Glutamatergic neuron (in vitro differentiated cells): ENCODE measurements at regions not wholly inside any gene's neighbourhood (a gene's known extent, or its start where the extent isn't known, plus 50 kb on each side); places are given as distances from the start of the nearest gene placed in this dataset.
"Not testable (repeated sequence)": the region's sequence is repeated elsewhere in the genome, so short reads cannot be mapped to it uniquely, and the experiment has no call there.

Experiments used
- DNase-seq: peaks from one replicate; pipeline ENCODE4 v3.0.0; 2022
- H3K27ac Mint-ChIP-seq: one replicate; pipeline ENCODE4 v1.8.0; 2020; ENCODE audit warnings: mild to moderate bottlenecking, mixed read lengths, inconsistent platforms; ENCODE audit not compliant: unreplicated experiment
- H3K27me3 Mint-ChIP-seq: one replicate; pipeline ENCODE4 v1.8.0; 2020; ENCODE audit warnings: mild to moderate bottlenecking, moderate library complexity, mixed read lengths, inconsistent platforms; ENCODE audit not compliant: unreplicated experiment
- H3K36me3 Mint-ChIP-seq: one replicate; pipeline ENCODE4 v1.8.0; 2020; ENCODE audit warnings: mild to moderate bottlenecking, mixed read lengths, inconsistent platforms; ENCODE audit not compliant: unreplicated experiment
- H3K4me1 Mint-ChIP-seq: one replicate; pipeline ENCODE4 v1.8.0; 2020; ENCODE audit warnings: mild to moderate bottlenecking, low read depth, mixed read lengths, inconsistent platforms; ENCODE audit not compliant: unreplicated experiment
- H3K4me3 Mint-ChIP-seq: one replicate; pipeline ENCODE4 v1.8.0; 2020; ENCODE audit warnings: mild to moderate bottlenecking, mixed read lengths, inconsistent platforms; ENCODE audit not compliant: unreplicated experiment
- H3K9me3 Mint-ChIP-seq: one replicate; pipeline ENCODE4 v1.8.0; 2020; ENCODE audit warnings: mild to moderate bottlenecking, moderate library complexity, mixed read lengths, inconsistent platforms; ENCODE audit not compliant: unreplicated experiment
- TF ChIP-seq, protein P1 (sequence below): fragments of 200-600 bp; sonication (generic); IDR thresholded peaks from one replicate; pipeline ENCODE4 v1.5.0; 2021; ENCODE audit not compliant: partially characterized antibody, unreplicated experiment

DNA sequence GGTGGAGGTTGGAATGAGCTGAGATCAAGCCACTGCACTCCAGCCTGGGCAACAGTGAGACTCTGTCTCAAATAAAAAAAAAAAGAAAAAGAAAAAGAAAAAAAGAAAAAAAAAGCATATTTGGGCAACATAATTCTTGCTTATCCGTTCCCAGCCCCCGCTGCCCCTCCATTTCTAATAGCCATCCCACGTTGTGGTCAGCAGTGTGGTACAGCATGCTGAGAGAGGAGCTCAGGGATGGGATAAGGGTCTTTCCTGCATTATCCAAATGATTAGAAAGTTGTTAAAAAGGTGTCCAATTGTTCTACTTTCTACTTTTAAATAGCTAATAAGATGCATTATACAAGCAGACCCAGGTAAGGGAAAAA, 104.9 kb upstream of the ZNF92 start:
- peak overlapping the region; percentile 85 for H3K27ac Mint-ChIP-seq
- DNase-seq, result no peak
- H3K27me3 Mint-ChIP-seq, result peaks cover 5% of the 10 kb centered on the region
- peak overlapping the region; percentile 95 for H3K4me3 Mint-ChIP-seq
- H3K36me3 Mint-ChIP-seq, result peaks cover 7% of the 10 kb centered on the region
- peaks cover 12% of the 10 kb centered on the region for H3K4me1 Mint-ChIP-seq
- TF ChIP-seq, protein P1, sequence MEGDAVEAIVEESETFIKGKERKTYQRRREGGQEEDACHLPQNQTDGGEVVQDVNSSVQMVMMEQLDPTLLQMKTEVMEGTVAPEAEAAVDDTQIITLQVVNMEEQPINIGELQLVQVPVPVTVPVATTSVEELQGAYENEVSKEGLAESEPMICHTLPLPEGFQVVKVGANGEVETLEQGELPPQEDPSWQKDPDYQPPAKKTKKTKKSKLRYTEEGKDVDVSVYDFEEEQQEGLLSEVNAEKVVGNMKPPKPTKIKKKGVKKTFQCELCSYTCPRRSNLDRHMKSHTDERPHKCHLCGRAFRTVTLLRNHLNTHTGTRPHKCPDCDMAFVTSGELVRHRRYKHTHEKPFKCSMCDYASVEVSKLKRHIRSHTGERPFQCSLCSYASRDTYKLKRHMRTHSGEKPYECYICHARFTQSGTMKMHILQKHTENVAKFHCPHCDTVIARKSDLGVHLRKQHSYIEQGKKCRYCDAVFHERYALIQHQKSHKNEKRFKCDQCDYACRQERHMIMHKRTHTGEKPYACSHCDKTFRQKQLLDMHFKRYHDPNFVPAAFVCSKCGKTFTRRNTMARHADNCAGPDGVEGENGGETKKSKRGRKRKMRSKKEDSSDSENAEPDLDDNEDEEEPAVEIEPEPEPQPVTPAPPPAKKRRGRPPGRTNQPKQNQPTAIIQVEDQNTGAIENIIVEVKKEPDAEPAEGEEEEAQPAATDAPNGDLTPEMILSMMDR, result no peak
- peaks cover 6% of the 10 kb centered on the region for H3K9me3 Mint-ChIP-seq

DNA sequence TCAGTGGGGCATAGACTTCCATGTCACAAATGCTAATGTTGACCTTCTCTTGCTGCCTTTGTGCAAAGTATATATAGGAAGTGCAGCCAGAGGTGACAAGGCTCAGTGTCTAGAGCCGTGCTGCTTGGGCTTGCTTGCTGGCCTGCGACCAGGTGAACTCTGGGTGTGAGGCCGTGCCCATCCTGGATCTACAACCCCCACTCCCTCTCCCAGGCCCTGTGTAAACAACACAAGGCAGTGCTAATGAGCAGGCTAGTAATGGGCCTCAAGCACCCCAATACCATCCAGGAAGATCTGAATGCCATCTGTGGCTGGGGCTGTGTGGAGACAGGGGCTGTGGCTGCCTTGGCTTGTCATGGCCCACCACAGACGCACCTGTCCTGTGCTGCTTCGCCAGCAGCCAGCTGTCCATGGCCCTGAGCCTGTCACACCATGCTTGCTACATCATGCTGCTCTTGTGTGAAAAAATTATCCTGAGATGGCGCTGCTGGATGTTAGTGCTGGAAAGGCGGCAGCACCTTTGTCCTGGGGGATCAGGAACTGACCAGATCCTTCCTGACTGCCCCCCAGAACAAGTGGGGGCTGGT, 107.6 kb upstream of the ZNF92 start:
- no peak for DNase-seq
- TF ChIP-seq, protein P1, result no peak
- no peak overlapping the region for H3K4me3 Mint-ChIP-seq
- H3K27me3 Mint-ChIP-seq, result peaks cover 9% of the 10 kb centered on the region
- peaks cover 19% of the 10 kb centered on the region for H3K4me1 Mint-ChIP-seq
- peaks cover 6% of the 10 kb centered on the region for H3K9me3 Mint-ChIP-seq
- no peaks in the 10 kb centered on the region for H3K36me3 Mint-ChIP-seq
- H3K27ac Mint-ChIP-seq, result no peak overlapping the region

DNA sequence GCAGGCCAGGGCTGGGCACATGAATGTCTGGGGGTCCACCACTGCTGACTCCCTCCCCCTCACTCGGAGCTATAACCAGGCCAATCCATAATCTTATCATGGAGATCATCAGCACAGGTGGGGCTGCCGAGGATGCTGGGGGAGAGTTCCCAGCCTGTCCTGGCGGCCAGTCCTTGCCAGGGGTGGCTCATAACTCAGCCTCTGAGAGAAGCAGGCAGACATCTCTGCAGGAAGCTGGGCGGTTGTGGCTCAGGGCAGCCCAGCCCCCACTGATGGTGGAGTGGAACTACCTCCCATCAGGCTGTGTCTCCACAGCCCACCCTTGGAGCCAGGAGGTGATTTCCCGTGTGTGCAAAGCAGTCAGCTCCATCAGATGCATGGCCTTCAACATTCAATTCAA, 109.4 kb upstream of the ZNF92 start:
- DNase-seq, result no peak
- no peak overlapping the region for H3K4me3 Mint-ChIP-seq
- no peak overlapping the region for H3K27ac Mint-ChIP-seq
- H3K4me1 Mint-ChIP-seq, result peaks cover 22% of the 10 kb centered on the region
- no peaks in the 10 kb centered on the region for H3K36me3 Mint-ChIP-seq
- peaks cover 9% of the 10 kb centered on the region for H3K27me3 Mint-ChIP-seq
- TF ChIP-seq, protein P1, result no peak
- peaks cover 6% of the 10 kb centered on the region for H3K9me3 Mint-ChIP-seq

DNA sequence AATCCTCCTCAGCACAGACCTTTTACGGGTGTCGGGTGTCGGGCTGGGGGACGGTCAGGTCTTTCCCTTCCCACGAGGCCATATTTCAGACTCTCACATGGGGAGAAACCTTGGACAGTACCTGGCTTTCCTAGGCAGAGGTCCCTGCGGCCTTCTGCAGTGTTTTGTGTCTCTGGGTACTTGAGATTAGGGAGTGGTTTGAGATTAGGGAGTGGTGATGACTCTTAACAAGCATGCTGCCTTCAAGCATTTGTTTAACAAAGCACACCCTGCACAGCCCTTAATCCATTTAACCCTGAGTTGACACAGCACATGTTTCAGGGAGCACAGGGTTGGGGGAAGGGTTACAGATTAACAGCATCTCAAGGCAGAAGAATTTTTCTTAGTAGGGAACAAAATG, 113.0 kb upstream of the ZNF92 start:
- H3K36me3 Mint-ChIP-seq, H3K4me3 Mint-ChIP-seq, DNase-seq, H3K9me3 Mint-ChIP-seq, H3K27me3 Mint-ChIP-seq, H3K4me1 Mint-ChIP-seq: not testable (repeated sequence)
- peak overlapping the region; percentile 94 for H3K27ac Mint-ChIP-seq

DNA sequence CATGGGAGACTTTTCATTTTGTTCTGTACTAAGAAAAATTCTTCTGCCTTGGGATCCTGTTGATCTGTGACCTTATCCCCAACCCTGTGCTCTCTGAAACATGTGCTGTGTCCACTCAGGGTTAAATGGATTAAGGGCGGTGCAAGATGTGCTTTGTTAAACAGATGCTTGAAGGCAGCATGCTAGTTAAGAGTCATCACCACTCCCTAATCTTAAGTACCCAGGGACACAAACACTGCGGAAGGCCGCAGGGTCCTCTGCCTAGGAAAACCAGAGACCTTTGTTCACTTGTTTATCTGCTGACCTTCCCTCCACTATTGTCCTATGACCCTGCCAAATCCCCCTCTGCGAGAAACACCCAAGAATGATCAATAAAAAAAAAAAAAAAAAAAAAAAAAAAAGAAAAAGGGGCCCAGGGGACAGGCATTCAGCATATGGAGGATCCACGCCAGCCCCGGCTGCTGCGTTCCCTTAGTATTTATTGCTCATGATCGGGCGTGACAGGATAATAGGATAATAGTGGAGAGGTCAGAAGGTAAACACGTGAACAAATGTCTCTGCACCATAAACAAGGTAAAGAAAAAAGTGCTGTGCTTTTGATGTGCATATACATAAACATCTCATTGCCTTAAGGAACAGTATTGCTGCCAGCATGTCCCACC, 113.7 kb upstream of the ZNF92 start:
- H3K36me3 Mint-ChIP-seq, H3K4me1 Mint-ChIP-seq, H3K9me3 Mint-ChIP-seq, H3K4me3 Mint-ChIP-seq, H3K27me3 Mint-ChIP-seq, DNase-seq: not testable (repeated sequence)
- peak overlapping the region; percentile 94 for H3K27ac Mint-ChIP-seq

DNA sequence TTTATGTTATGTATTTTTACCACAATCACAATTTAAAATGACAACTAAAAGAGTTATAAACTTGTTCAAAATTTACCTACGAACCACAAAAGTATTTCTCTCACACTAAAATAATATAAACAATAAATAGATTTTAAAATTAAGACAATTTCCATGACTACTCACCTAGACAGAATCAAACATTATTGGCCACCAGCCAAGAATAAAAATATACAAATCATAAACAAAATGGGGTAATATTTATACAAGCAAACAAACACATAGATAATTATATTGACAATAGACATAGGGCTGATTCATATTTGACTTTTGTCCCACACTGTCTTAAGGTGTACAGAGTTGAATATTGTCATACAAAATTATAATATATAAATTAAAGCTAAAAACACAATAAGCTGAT, 119.6 kb upstream of the ZNF92 start:
- no peaks in the 10 kb centered on the region for H3K36me3 Mint-ChIP-seq
- peaks cover 12% of the 10 kb centered on the region for H3K27me3 Mint-ChIP-seq
- DNase-seq, result no peak
- H3K4me1 Mint-ChIP-seq, result peaks cover 8% of the 10 kb centered on the region
- no peak overlapping the region for H3K4me3 Mint-ChIP-seq
- H3K9me3 Mint-ChIP-seq, result peaks cover 12% of the 10 kb centered on the region
- TF ChIP-seq, protein P1, result no peak
- no peak overlapping the region for H3K27ac Mint-ChIP-seq
